DND-41 (cell line): ENCODE measurements at regions not wholly inside any gene's neighbourhood (a gene's known extent, or its start where the extent isn't known, plus 50 kb on each side); places are given as distances from the start of the nearest gene placed in this dataset.

Experiments
- CTCF ChIP-seq: IDR thresholded peaks from 2 replicates; pipeline ENCODE4 v1.5.1; 2012; ENCODE audit warnings: borderline replicate concordance, low read length, moderate library complexity, mild to moderate bottlenecking; ENCODE audit not compliant: poor library complexity, severe bottlenecking; ENCODE audit errors: extremely low read depth
- EZH2 ChIP-seq: IDR thresholded peaks from 3 replicates; pipeline ENCODE4 v1.6.1; 2012; ENCODE audit warnings: borderline replicate concordance, low read depth, mild to moderate bottlenecking, moderate library complexity, low read length, inconsistent platforms; ENCODE audit not compliant: severe bottlenecking

GRCh38 chr9:26682796-26683496 is 209.7 kb downstream of the CAAP1 start:
- TF ChIP-seq CTCF (no peak), EZH2 (no peak)
